H1 (cell line): ENCODE measurements at regions not wholly inside any gene's neighbourhood (a gene's known extent, or its start where the extent isn't known, plus 50 kb on each side); places are given as distances from the start of the nearest gene placed in this dataset.

Experiments
- CEBPB ChIP-seq: IDR thresholded peaks from 2 replicates; pipeline ENCODE4 v1.6.1; 2012; ENCODE audit warnings: low read depth, low read length
- CHD1 ChIP-seq: IDR thresholded peaks from 2 replicates; pipeline ENCODE4 v1.6.1; 2012; ENCODE audit warnings: low read depth, low read length, improper control_type of control experiment
- CREB1 ChIP-seq: IDR thresholded peaks from 2 replicates; pipeline ENCODE4 v1.6.1; 2012; ENCODE audit warnings: inconsistent platforms
- GABPA ChIP-seq: IDR thresholded peaks from 2 replicates; pipeline ENCODE4 v1.6.1; 2011; ENCODE audit warnings: mild to moderate bottlenecking, low read length, moderate library complexity, borderline replicate concordance; ENCODE audit not compliant: insufficient read depth
- GTF2F1 ChIP-seq: IDR thresholded peaks from 2 replicates; pipeline ENCODE4 v1.6.1; 2012; ENCODE audit warnings: low read depth, low read length, improper control_type of control experiment, borderline replicate concordance
- SIX5 ChIP-seq: IDR thresholded peaks from 2 replicates; pipeline ENCODE4 v1.6.1; 2011; ENCODE audit warnings: mild to moderate bottlenecking, low read depth, low read length
- SP1 ChIP-seq: IDR thresholded peaks from 2 replicates; pipeline ENCODE4 v1.6.1; 2011; ENCODE audit warnings: low read depth, low read length
- TAF1 ChIP-seq: IDR thresholded peaks from 2 replicates; pipeline ENCODE4 v1.6.1; 2011; ENCODE audit warnings: mild to moderate bottlenecking, low read depth, low read length
- TF ChIP-seq, protein P1 (sequence below): fragments of 300-600 bp; sonication (generic); IDR thresholded peaks from 2 replicates; pipeline ENCODE4 v1.7.1; 2012; ENCODE audit warnings: low read length, moderate library complexity, mild to moderate bottlenecking, inconsistent platforms; ENCODE audit not compliant: insufficient replicate concordance
- TF ChIP-seq, protein P2 (sequence below): IDR thresholded peaks from 2 replicates; pipeline ENCODE4 v1.6.1; 2012; ENCODE audit warnings: inconsistent platforms

DNA sequence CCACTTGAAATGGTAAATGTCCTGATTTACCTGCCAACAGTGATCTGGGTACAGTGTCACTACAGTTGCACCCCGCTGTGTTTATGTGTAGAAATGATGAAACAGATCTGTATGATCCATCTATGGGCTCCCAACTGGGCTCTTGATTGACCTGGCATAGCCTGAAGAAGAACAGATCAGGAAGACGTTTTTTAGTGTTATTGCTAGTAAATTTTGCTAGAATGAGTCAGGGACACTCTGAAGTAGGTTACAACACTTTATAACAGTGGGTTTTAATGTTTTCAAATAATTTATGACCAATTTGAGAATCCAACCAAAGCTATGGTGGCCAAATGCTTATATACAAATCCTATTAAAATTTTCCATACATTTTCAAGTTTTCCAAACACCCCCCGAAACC, 110.3 kb downstream of the DKK1 start (continued):
- TF ChIP-seq, protein P1, sequence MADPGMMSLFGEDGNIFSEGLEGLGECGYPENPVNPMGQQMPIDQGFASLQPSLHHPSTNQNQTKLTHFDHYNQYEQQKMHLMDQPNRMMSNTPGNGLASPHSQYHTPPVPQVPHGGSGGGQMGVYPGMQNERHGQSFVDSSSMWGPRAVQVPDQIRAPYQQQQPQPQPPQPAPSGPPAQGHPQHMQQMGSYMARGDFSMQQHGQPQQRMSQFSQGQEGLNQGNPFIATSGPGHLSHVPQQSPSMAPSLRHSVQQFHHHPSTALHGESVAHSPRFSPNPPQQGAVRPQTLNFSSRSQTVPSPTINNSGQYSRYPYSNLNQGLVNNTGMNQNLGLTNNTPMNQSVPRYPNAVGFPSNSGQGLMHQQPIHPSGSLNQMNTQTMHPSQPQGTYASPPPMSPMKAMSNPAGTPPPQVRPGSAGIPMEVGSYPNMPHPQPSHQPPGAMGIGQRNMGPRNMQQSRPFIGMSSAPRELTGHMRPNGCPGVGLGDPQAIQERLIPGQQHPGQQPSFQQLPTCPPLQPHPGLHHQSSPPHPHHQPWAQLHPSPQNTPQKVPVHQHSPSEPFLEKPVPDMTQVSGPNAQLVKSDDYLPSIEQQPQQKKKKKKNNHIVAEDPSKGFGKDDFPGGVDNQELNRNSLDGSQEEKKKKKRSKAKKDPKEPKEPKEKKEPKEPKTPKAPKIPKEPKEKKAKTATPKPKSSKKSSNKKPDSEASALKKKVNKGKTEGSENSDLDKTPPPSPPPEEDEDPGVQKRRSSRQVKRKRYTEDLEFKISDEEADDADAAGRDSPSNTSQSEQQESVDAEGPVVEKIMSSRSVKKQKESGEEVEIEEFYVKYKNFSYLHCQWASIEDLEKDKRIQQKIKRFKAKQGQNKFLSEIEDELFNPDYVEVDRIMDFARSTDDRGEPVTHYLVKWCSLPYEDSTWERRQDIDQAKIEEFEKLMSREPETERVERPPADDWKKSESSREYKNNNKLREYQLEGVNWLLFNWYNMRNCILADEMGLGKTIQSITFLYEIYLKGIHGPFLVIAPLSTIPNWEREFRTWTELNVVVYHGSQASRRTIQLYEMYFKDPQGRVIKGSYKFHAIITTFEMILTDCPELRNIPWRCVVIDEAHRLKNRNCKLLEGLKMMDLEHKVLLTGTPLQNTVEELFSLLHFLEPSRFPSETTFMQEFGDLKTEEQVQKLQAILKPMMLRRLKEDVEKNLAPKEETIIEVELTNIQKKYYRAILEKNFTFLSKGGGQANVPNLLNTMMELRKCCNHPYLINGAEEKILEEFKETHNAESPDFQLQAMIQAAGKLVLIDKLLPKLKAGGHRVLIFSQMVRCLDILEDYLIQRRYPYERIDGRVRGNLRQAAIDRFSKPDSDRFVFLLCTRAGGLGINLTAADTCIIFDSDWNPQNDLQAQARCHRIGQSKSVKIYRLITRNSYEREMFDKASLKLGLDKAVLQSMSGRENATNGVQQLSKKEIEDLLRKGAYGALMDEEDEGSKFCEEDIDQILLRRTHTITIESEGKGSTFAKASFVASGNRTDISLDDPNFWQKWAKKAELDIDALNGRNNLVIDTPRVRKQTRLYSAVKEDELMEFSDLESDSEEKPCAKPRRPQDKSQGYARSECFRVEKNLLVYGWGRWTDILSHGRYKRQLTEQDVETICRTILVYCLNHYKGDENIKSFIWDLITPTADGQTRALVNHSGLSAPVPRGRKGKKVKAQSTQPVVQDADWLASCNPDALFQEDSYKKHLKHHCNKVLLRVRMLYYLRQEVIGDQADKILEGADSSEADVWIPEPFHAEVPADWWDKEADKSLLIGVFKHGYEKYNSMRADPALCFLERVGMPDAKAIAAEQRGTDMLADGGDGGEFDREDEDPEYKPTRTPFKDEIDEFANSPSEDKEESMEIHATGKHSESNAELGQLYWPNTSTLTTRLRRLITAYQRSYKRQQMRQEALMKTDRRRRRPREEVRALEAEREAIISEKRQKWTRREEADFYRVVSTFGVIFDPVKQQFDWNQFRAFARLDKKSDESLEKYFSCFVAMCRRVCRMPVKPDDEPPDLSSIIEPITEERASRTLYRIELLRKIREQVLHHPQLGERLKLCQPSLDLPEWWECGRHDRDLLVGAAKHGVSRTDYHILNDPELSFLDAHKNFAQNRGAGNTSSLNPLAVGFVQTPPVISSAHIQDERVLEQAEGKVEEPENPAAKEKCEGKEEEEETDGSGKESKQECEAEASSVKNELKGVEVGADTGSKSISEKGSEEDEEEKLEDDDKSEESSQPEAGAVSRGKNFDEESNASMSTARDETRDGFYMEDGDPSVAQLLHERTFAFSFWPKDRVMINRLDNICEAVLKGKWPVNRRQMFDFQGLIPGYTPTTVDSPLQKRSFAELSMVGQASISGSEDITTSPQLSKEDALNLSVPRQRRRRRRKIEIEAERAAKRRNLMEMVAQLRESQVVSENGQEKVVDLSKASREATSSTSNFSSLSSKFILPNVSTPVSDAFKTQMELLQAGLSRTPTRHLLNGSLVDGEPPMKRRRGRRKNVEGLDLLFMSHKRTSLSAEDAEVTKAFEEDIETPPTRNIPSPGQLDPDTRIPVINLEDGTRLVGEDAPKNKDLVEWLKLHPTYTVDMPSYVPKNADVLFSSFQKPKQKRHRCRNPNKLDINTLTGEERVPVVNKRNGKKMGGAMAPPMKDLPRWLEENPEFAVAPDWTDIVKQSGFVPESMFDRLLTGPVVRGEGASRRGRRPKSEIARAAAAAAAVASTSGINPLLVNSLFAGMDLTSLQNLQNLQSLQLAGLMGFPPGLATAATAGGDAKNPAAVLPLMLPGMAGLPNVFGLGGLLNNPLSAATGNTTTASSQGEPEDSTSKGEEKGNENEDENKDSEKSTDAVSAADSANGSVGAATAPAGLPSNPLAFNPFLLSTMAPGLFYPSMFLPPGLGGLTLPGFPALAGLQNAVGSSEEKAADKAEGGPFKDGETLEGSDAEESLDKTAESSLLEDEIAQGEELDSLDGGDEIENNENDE: no peak
- no peak for TF ChIP-seq GABPA
- TF ChIP-seq, protein P2, sequence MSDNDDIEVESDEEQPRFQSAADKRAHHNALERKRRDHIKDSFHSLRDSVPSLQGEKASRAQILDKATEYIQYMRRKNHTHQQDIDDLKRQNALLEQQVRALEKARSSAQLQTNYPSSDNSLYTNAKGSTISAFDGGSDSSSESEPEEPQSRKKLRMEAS: no peak
- no peak for TF ChIP-seq TAF1
- no peak for TF ChIP-seq CEBPB
- no peak for TF ChIP-seq SP1
- TF ChIP-seq CHD1: no peak
- no peak for TF ChIP-seq GTF2F1
- no peak for TF ChIP-seq SIX5
- TF ChIP-seq CREB1: no peak
